GM12864 (cell line): ENCODE measurements at regions not wholly inside any gene's neighbourhood (a gene's known extent, or its start where the extent isn't known, plus 50 kb on each side); places are given as distances from the start of the nearest gene placed in this dataset.

Source experiments
- DNase-seq: peaks from one replicate; pipeline ENCODE4 v3.0.0-alpha.2; 2011; ENCODE audit warnings: low read depth
- H3K4me3 ChIP-seq: 2 replicates; pipeline ENCODE4 v1.5.1; 2011; ENCODE audit warnings: mild to moderate bottlenecking, low read depth, low read length, control low read depth
- CTCF ChIP-seq: IDR thresholded peaks from 2 replicates; pipeline ENCODE4 v1.5.1; 2011; ENCODE audit warnings: low read depth, mild to moderate bottlenecking, moderate library complexity, low read length, control low read depth, inconsistent platforms; ENCODE audit errors: missing control alignments

DNA sequence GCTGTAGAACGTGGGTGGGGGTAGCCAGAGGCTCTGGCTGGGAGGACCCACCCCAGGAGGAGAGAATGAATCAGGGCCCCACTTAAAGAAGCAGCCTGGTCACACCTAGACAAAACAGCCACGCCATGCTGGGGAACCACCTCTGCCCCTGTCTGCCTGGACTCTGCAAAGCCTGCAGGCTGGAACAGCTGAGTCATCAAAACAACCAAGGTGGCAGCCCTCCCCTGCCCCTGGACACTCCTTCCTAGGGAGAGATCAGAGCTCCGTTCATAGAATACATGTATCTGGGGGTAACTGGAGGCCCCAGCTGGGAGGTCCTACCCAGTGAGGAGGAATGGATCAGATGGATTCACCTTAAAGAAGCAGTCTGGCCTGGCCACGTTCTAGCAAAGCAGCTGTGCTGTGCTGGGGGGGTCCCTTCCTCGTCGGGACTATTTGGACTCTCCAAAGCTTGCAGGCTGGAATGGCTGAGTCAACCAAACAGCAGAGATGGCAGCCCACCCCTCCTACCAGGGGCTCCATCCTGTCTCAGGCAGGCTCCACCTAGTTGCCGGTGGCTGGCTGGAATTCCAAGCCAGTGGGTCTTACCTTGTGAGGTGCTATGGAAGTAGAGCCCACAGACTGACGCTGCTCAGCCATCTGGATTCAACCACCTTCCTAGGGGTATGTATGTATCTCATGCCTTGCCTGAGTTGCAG lies 50.5 kb upstream of the NT5C1B start:
- no peak for DNase-seq
- TF ChIP-seq CTCF, result no peak
- no peak overlapping the region for H3K4me3 ChIP-seq
